H1 (cell line): ENCODE measurements at regions not wholly inside any gene's neighbourhood (a gene's known extent, or its start where the extent isn't known, plus 50 kb on each side); places are given as distances from the start of the nearest gene placed in this dataset.

ENCODE experiments used
- CEBPB ChIP-seq: IDR thresholded peaks from 2 replicates; pipeline ENCODE4 v1.6.1; 2012; ENCODE audit warnings: low read depth, low read length
- CHD2 ChIP-seq: IDR thresholded peaks from 2 replicates; pipeline ENCODE4 v1.6.1; 2012; ENCODE audit warnings: low read length, improper control_type of control experiment
- CREB1 ChIP-seq: IDR thresholded peaks from 2 replicates; pipeline ENCODE4 v1.6.1; 2012; ENCODE audit warnings: inconsistent platforms
- EZH2 ChIP-seq: fragments of 200-600 bp; sonication (generic); IDR thresholded peaks from 2 replicates; pipeline ENCODE4 v1.7.1; 2012; ENCODE audit warnings: low read depth, mild to moderate bottlenecking, moderate library complexity, low read length, inconsistent platforms; ENCODE audit not compliant: severe bottlenecking
- GTF2F1 ChIP-seq: IDR thresholded peaks from 2 replicates; pipeline ENCODE4 v1.6.1; 2012; ENCODE audit warnings: low read depth, low read length, improper control_type of control experiment, borderline replicate concordance
- JUN ChIP-seq: IDR thresholded peaks from 2 replicates; pipeline ENCODE4 v1.6.1; 2011; ENCODE audit warnings: low read depth, mild to moderate bottlenecking, improper control_type of control experiment, low read length
- NRF1 ChIP-seq: IDR thresholded peaks from 2 replicates; pipeline ENCODE4 v1.6.1; 2011; ENCODE audit warnings: mild to moderate bottlenecking, low read depth, low read length, improper control_type of control experiment
- POLR2A ChIP-seq, 2 experiments: IDR thresholded peaks; 1 replicate in 1 of 2; 2 replicates in 1 of 2; pipeline ENCODE4 v1.6.1; 2011; ENCODE audit warnings: low read depth in 2 of 2, low read length in 2 of 2, mild to moderate bottlenecking in 2 of 2; ENCODE audit errors: control extremely low read depth in 1 of 2
- POLR2AphosphoS5 ChIP-seq: IDR thresholded peaks from 2 replicates; pipeline ENCODE4 v1.6.1; 2011; ENCODE audit warnings: low read depth, low read length
- RAD21 ChIP-seq, 2 experiments: IDR thresholded peaks in 1 of 2; conservative IDR thresholded peaks in 1 of 2; 2 replicates each; pipeline ENCODE4 v1.6.1; 2011; ENCODE audit warnings: low read depth in 2 of 2, low read length in 2 of 2, improper control_type of control experiment in 1 of 2, inconsistent platforms in 1 of 2, mild to moderate bottlenecking in 1 of 2, moderate library complexity in 1 of 2
- TAF1 ChIP-seq: IDR thresholded peaks from 2 replicates; pipeline ENCODE4 v1.6.1; 2011; ENCODE audit warnings: mild to moderate bottlenecking, low read depth, low read length
- USF2 ChIP-seq: IDR thresholded peaks from 2 replicates; pipeline ENCODE4 v1.6.1; 2011; ENCODE audit warnings: low read length, improper control_type of control experiment
- ZNF274 ChIP-seq: IDR thresholded peaks from 2 replicates; pipeline ENCODE4 v1.7.0; 2012; ENCODE audit warnings: low read length, borderline replicate concordance; ENCODE audit errors: extremely low read depth
- TF ChIP-seq, protein P1 (sequence below), 3 experiments: IDR thresholded peaks; 1 replicate in 2 of 3; 2 replicates in 1 of 3; pipeline versions ENCODE4 v1.5.1 to v1.6.1; 2011; ENCODE audit warnings: low read length in 3 of 3, mild to moderate bottlenecking in 3 of 3, inconsistent platforms in 2 of 3, low read depth in 1 of 3, moderate library complexity in 1 of 3; ENCODE audit not compliant: insufficient read depth in 1 of 3; ENCODE audit errors: control extremely low read depth in 1 of 3

DNA sequence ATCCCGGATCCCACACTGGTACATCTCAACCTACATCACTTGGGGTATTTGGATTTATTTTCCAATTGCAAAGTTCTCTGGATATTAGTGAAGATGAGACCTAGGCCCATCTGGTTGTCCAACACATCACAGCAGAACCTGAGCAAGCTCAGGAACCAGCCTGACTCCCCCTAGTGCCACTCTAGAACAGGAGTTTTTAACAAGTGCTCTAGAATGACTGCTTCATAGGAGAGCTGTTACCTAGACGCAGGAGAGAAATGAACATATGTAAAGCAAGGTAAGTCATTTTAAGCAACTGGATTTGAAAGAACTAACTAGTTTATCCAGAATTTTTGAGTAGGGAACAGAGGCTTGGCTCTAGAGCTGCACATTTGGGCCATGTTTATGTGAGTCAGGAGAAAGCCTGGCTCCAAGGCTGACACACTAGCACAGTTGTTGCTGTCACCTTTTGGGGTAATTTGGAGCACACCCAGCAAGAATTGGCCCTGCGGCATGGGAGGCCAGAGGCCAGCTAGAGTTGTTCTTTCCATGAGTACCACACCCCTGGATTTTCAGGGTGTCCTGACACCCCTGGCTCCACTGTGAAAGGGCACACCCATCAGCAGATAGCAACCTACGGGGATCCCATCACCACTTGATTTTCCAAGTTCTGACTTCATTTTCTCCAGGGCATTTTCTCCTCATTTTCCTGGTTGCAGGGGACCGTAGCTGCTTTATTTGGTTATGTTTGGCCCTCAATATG, 110.9 kb upstream of the LPAR1 start:
- TF ChIP-seq USF2 (no peak), POLR2AphosphoS5 (no peak), JUN (no peak), NRF1 (no peak), POLR2A (IDR thresholded peaks at IDR 0.05; ENCODE audit: control extremely low read depth in 1 of 2, low read depth in 2 of 2, low read length in 2 of 2) (no peak), EZH2 (no peak), CREB1 (no peak), GTF2F1 (no peak), RAD21 (IDR thresholded peaks at IDR 0.05 in 1 of 2, conservative IDR thresholded peaks at IDR 0.05 in 1 of 2; ENCODE audit: low read depth in 2 of 2, low read length in 2 of 2) (no peak), CHD2 (no peak), ZNF274 (no peak), TAF1 (no peak), CEBPB (no peak)
- TF ChIP-seq, protein P1, sequence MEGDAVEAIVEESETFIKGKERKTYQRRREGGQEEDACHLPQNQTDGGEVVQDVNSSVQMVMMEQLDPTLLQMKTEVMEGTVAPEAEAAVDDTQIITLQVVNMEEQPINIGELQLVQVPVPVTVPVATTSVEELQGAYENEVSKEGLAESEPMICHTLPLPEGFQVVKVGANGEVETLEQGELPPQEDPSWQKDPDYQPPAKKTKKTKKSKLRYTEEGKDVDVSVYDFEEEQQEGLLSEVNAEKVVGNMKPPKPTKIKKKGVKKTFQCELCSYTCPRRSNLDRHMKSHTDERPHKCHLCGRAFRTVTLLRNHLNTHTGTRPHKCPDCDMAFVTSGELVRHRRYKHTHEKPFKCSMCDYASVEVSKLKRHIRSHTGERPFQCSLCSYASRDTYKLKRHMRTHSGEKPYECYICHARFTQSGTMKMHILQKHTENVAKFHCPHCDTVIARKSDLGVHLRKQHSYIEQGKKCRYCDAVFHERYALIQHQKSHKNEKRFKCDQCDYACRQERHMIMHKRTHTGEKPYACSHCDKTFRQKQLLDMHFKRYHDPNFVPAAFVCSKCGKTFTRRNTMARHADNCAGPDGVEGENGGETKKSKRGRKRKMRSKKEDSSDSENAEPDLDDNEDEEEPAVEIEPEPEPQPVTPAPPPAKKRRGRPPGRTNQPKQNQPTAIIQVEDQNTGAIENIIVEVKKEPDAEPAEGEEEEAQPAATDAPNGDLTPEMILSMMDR (IDR thresholded peaks at IDR 0.05; ENCODE audit: control extremely low read depth in 1 of 3, insufficient read depth in 1 of 3, low read depth in 1 of 3, low read length in 3 of 3) = no peak
